Choroid plexus epithelial cell (primary cell): ENCODE measurements at regions not wholly inside any gene's neighbourhood (a gene's known extent, or its start where the extent isn't known, plus 50 kb on each side); places are given as distances from the start of the nearest gene placed in this dataset.

Source experiments
- DNase-seq: peaks from one replicate; pipeline ENCODE4 v3.0.0-alpha.2; 2010; ENCODE audit warnings: low read depth
- H3K4me3 ChIP-seq: 2 replicates; pipeline ENCODE4 v1.5.1; 2011; ENCODE audit warnings: low read depth, mild to moderate bottlenecking, control low read depth, low read length, moderate library complexity
- CTCF ChIP-seq: conservative IDR thresholded peaks from 2 replicates; pipeline ENCODE4 v1.5.1; 2011; ENCODE audit warnings: low read depth, mild to moderate bottlenecking, control low read depth, inconsistent platforms, low read length, moderate library complexity

GRCh38 chr5:143716881-143717280 is 95.1 kb upstream of the HMHB1 start:
- no peak for TF ChIP-seq CTCF
- no peak overlapping the region for H3K4me3 ChIP-seq
- no peak for DNase-seq

- no peak for DNase-seq
- H3K4me3 ChIP-seq = no peak overlapping the region
- TF ChIP-seq CTCF = no peak
These were observed 96.3 kb upstream of the HMHB1 start for GRCh38 chr5:143715616-143716015.

- no peak for DNase-seq
- TF ChIP-seq CTCF = no peak
- H3K4me3 ChIP-seq = no peak overlapping the region
These were observed 97.3 kb upstream of the HMHB1 start for GRCh38 chr5:143714629-143715028.

- DNase-seq = peak; percentile 84
- no peak overlapping the region for H3K4me3 ChIP-seq
- no peak for TF ChIP-seq CTCF
These were observed 98.6 kb upstream of the HMHB1 start for GRCh38 chr5:143713047-143714003.

GRCh38 chr5:143708672-143709071 is 103.3 kb upstream of the HMHB1 start:
- DNase-seq = no peak
- no peak overlapping the region for H3K4me3 ChIP-seq
- TF ChIP-seq CTCF = no peak

GRCh38 chr5:143707806-143708205 is 104.2 kb upstream of the HMHB1 start:
- no peak overlapping the region for H3K4me3 ChIP-seq
- peak; percentile 70 for DNase-seq
- TF ChIP-seq CTCF = no peak

- H3K4me3 ChIP-seq = no peak overlapping the region
- no peak for TF ChIP-seq CTCF
- no peak for DNase-seq
These were observed 106.6 kb upstream of the HMHB1 start for GRCh38 chr5:143705381-143705780.
